CD14-positive monocyte (primary cell): ENCODE measurements at regions not wholly inside any gene's neighbourhood (a gene's known extent, or its start where the extent isn't known, plus 50 kb on each side); places are given as distances from the start of the nearest gene placed in this dataset.

Source experiments
- DNase-seq, 3 donors: peaks; one replicate each; pipeline ENCODE4 v3.0.0-alpha.2; 2011 to 2022
- H2AFZ ChIP-seq: 2 replicates; pipeline ENCODE4 v1.6.0; 2012; ENCODE audit warnings: mild to moderate bottlenecking, low read depth, low read length, inconsistent platforms; ENCODE audit not compliant: insufficient read depth, poor library complexity, severe bottlenecking
- H3K27ac ChIP-seq, 2 donors: 1 replicate in 1 of 2; 2 replicates in 1 of 2; pipeline ENCODE4 v1.5.1; 2012 to 2013; ENCODE audit warnings: low read length in 2 of 2, control low read depth in 1 of 2, inconsistent platforms in 1 of 2, low read depth in 1 of 2, mild to moderate bottlenecking in 1 of 2
- H3K27me3 ChIP-seq, 2 donors: one replicate each; pipeline versions ENCODE4 v1.6.0 to v1.6.1; 2011 to 2013; ENCODE audit warnings: low read length in 2 of 2; ENCODE audit not compliant: control insufficient read depth in 2 of 2, insufficient read depth in 2 of 2
- H3K36me3 ChIP-seq, 2 donors: replicated peaks in 1 of 2; 1 replicate in 1 of 2; 2 replicates in 1 of 2; pipeline versions ENCODE4 v1.5.1 to v1.6.1; 2012 to 2013; ENCODE audit warnings: low read length in 2 of 2, control low read depth in 1 of 2, inconsistent platforms in 1 of 2, mild to moderate bottlenecking in 1 of 2; ENCODE audit not compliant: insufficient read depth in 2 of 2, control insufficient read depth in 1 of 2
- H3K4me1 ChIP-seq, 2 donors: 1 replicate in 1 of 2; 2 replicates in 1 of 2; pipeline versions ENCODE4 v1.5.1 to v1.6.1; 2012 to 2013; ENCODE audit warnings: low read length in 2 of 2, control low read depth in 1 of 2, inconsistent platforms in 1 of 2, mild to moderate bottlenecking in 1 of 2, moderate library complexity in 1 of 2; ENCODE audit not compliant: insufficient read depth in 2 of 2, control insufficient read depth in 1 of 2
- H3K4me2 ChIP-seq: replicated peaks from 2 replicates; pipeline ENCODE3; 2012; ENCODE audit warnings: low read length, moderate library complexity, mild to moderate bottlenecking; ENCODE audit not compliant: poor library complexity, severe bottlenecking; ENCODE audit errors: extremely low read depth
- H3K4me3 ChIP-seq, 3 experiments: fragments of 200-600 bp in 1 of 3; sonication (generic) in 1 of 3; replicated peaks in 1 of 3; 1 replicate in 2 of 3; 2 replicates in 1 of 3; pipeline ENCODE4 v1.5.1; 2011 to 2013; ENCODE audit warnings: low read length in 3 of 3, mild to moderate bottlenecking in 3 of 3, control low read depth in 2 of 3, low read depth in 2 of 3, inconsistent platforms in 1 of 3, moderate library complexity in 1 of 3
- H3K79me2 ChIP-seq: 2 replicates; pipeline ENCODE4 v1.6.0; 2012; ENCODE audit warnings: mild to moderate bottlenecking, control low read depth, inconsistent platforms, low read length, moderate library complexity; ENCODE audit not compliant: insufficient read depth
- H3K9ac ChIP-seq: 2 replicates; pipeline ENCODE4 v1.6.0; 2017; ENCODE audit warnings: low read length, mild to moderate bottlenecking; ENCODE audit not compliant: insufficient read depth, poor library complexity, severe bottlenecking
- H3K9me3 ChIP-seq, 2 donors: replicated peaks in 1 of 2; 1 replicate in 1 of 2; 2 replicates in 1 of 2; pipeline versions ENCODE4 v1.5.1 to v1.6.1; 2012 to 2013; ENCODE audit warnings: low read length in 2 of 2, control low read depth in 1 of 2; ENCODE audit not compliant: control insufficient read depth in 1 of 2, insufficient read depth in 1 of 2
- H4K20me1 ChIP-seq: 2 replicates; pipeline ENCODE4 v1.6.0; 2012; ENCODE audit warnings: mild to moderate bottlenecking, low read length, control low read depth, moderate library complexity; ENCODE audit not compliant: insufficient read depth
- H3K27ac Mint-ChIP-seq, 7 donors: one replicate each; pipeline ENCODE4 v1.8.0; 2020; ENCODE audit warnings: mild to moderate bottlenecking in 7 of 7, mixed read lengths in 7 of 7, moderate library complexity in 6 of 7, inconsistent platforms in 2 of 7
- H3K27me3 Mint-ChIP-seq, 3 donors: one replicate each; pipeline ENCODE4 v1.8.0; 2021 to 2022; ENCODE audit warnings: low read depth in 3 of 3, mild to moderate bottlenecking in 3 of 3, mixed read lengths in 3 of 3, moderate library complexity in 3 of 3, inconsistent platforms in 1 of 3
- H3K36me3 Mint-ChIP-seq, 2 donors: one replicate each; pipeline ENCODE4 v1.8.0; 2020; ENCODE audit warnings: mixed read lengths in 2 of 2, inconsistent platforms in 1 of 2, mild to moderate bottlenecking in 1 of 2
- H3K4me1 Mint-ChIP-seq: one replicate; pipeline ENCODE4 v1.8.0; 2020; ENCODE audit warnings: mild to moderate bottlenecking, mixed read lengths
- H3K4me3 Mint-ChIP-seq, 2 donors: one replicate each; pipeline ENCODE4 v1.8.0; 2020; ENCODE audit warnings: mild to moderate bottlenecking in 2 of 2, mixed read lengths in 2 of 2, moderate library complexity in 1 of 2
- H3K9me3 Mint-ChIP-seq, 7 donors: one replicate each; pipeline ENCODE4 v1.8.0; 2020 to 2022; ENCODE audit warnings: mixed read lengths in 7 of 7, mild to moderate bottlenecking in 6 of 7, moderate library complexity in 6 of 7, inconsistent platforms in 2 of 7
- CTCF ChIP-seq: fragments of 200-600 bp; IDR thresholded peaks from one replicate; pipeline ENCODE4 v1.8.0; 2022; ENCODE audit warnings: antibody characterized with exemption, mild to moderate bottlenecking
- WGBS: methylation state at CpG from one replicate; pipeline ENCODE4 v1.1.5; 2013; ENCODE audit warnings: missing lambda C conversion rate; ENCODE audit not compliant: insufficient coverage; 5-methylcytosine and 5-hydroxymethylcytosine counted together
- intact Hi-C, 2 donors: fragments of 100-400 bp; cut with micrococcal nuclease; formaldehyde crosslinking; loops; one replicate each; pipeline versions ENCODE4 v1.15.0 to v1.15.1; 2023

- Histone ChIP-seq H3K4me3 (no peak overlapping the region), H3K4me2 (no peak overlapping the region), H2AFZ (no peak overlapping the region), H3K36me3 (no peaks in the 10 kb centered on the region), H3K27me3 (no peaks in the 10 kb centered on the region), H3K9me3 (peaks cover 14 to 24% of the 10 kb centered on the region in 2 donors), H3K4me1 (no peaks in the 10 kb centered on the region), H3K79me2 (no peaks in the 10 kb centered on the region), H3K27ac (no peak overlapping the region), H3K9ac (no peak overlapping the region), H4K20me1 (no peaks in the 10 kb centered on the region)
- WGBS = 84% methylated on average over 12 of the region's 14 CpGs
- TF ChIP-seq CTCF = no peak
- Mint-ChIP-seq H3K27ac (no peak overlapping the region), H3K4me1 (no peaks in the 10 kb centered on the region), H3K27me3 (peaks cover 2 to 6% (median 2%) of the 10 kb centered on the region in 3 donors), H3K4me3 (no peak overlapping the region), H3K9me3 (peaks cover 12 to 34% (median 28%) of the 10 kb centered on the region in 7 donors), H3K36me3 (no peaks in the 10 kb centered on the region)
- DNase-seq = no peak
- intact Hi-C loops = no loop called here
These were observed 90.8 kb downstream of the SHOX start for GRCh38 chrX:721354-721753.

- no peaks in the 10 kb centered on the region for H3K36me3 ChIP-seq
These were observed 90.2 kb downstream of the SHOX start for GRCh38 chrX:720825-721224.

More at GRCh38 chrX:720825-721224, 90.2 kb downstream of the SHOX start:
- Mint-ChIP-seq H3K36me3 (no peaks in the 10 kb centered on the region), H3K4me1 (no peaks in the 10 kb centered on the region), H3K9me3 (peaks cover 10 to 33% (median 28%) of the 10 kb centered on the region in 7 donors), H3K27ac (no peak overlapping the region), H3K4me3 (no peak overlapping the region), H3K27me3 (peaks cover 0 to 6% (median 2%) of the 10 kb centered on the region in 3 donors)
- DNase-seq = no peak
- Histone ChIP-seq H3K4me3 (no peak overlapping the region), H2AFZ (no peak overlapping the region), H3K9me3 (peaks cover 14 to 20% of the 10 kb centered on the region in 2 donors), H3K79me2 (no peaks in the 10 kb centered on the region), H3K9ac (no peak overlapping the region), H4K20me1 (no peaks in the 10 kb centered on the region), H3K4me2 (no peak overlapping the region), H3K27me3 (no peaks in the 10 kb centered on the region), H3K27ac (no peak overlapping the region), H3K4me1 (no peaks in the 10 kb centered on the region)
- TF ChIP-seq CTCF = no peak
- WGBS = 52% methylated on average over 3 of the region's 9 CpGs
- intact Hi-C loops = no loop called here
